H9 (cell line): ENCODE measurements at regions not wholly inside any gene's neighbourhood (a gene's known extent, or its start where the extent isn't known, plus 50 kb on each side); places are given as distances from the start of the nearest gene placed in this dataset.
A peak's percentile ranks its signal among the peaks of the same experiment; 100 is the strongest.

Experiments
- DNase-seq: peaks from one replicate; pipeline ENCODE4 v3.0.0-alpha.2; 2017
- H2AFZ ChIP-seq: one replicate; pipeline ENCODE4 v1.6.1; 2013; ENCODE audit warnings: mild to moderate bottlenecking, low read length, control low read depth, moderate library complexity
- H2AK5ac ChIP-seq: 2 replicates; pipeline ENCODE4 v1.6.1; 2013; ENCODE audit warnings: low read length, control low read depth, mixed read lengths; ENCODE audit not compliant: insufficient read length
- H2BK120ac ChIP-seq: one replicate; pipeline ENCODE4 v1.6.1; 2013; ENCODE audit warnings: low read depth, mild to moderate bottlenecking, low read length, control low read depth, inconsistent platforms; ENCODE audit not compliant: poor library complexity, severe bottlenecking
- H2BK12ac ChIP-seq: 2 replicates; pipeline ENCODE4 v1.6.1; 2013; ENCODE audit warnings: low read length, control low read depth, mixed read lengths, low read depth; ENCODE audit not compliant: insufficient read length
- H2BK15ac ChIP-seq: 2 replicates; pipeline ENCODE4 v1.6.1; 2013; ENCODE audit warnings: low read depth, low read length, control low read depth
- H2BK20ac ChIP-seq: one replicate; pipeline ENCODE4 v1.6.1; 2013; ENCODE audit warnings: low read depth, mild to moderate bottlenecking, low read length, control low read depth, inconsistent platforms; ENCODE audit not compliant: poor library complexity, severe bottlenecking
- H2BK5ac ChIP-seq: 2 replicates; pipeline ENCODE4 v1.6.1; 2013; ENCODE audit warnings: low read length, control low read depth, mixed read lengths; ENCODE audit not compliant: insufficient read length
- H3K14ac ChIP-seq: 2 replicates; pipeline ENCODE4 v1.6.1; 2013; ENCODE audit warnings: low read length, control low read depth; ENCODE audit not compliant: insufficient read depth
- H3K18ac ChIP-seq: 2 replicates; pipeline ENCODE4 v1.6.1; 2013; ENCODE audit warnings: low read depth, mild to moderate bottlenecking, mixed read lengths, low read length, control low read depth; ENCODE audit not compliant: insufficient read length
- H3K23ac ChIP-seq: 2 replicates; pipeline ENCODE4 v1.6.1; 2013; ENCODE audit warnings: low read length, control low read depth, mixed read lengths, low read depth; ENCODE audit not compliant: insufficient read length
- H3K23me2 ChIP-seq: 2 replicates; pipeline ENCODE4 v1.6.1; 2013; ENCODE audit warnings: low read depth, mild to moderate bottlenecking, mixed read lengths, low read length, control low read depth; ENCODE audit not compliant: insufficient read length, poor library complexity, severe bottlenecking
- H3K27ac ChIP-seq: 2 replicates; pipeline ENCODE4 v1.5.1; 2013; ENCODE audit warnings: low read length, control low read depth, mixed read lengths, low read depth; ENCODE audit not compliant: insufficient read length
- H3K27me3 ChIP-seq: 2 replicates; pipeline ENCODE4 v1.6.1; 2013; ENCODE audit warnings: low read length, control low read depth, inconsistent platforms; ENCODE audit not compliant: insufficient read depth
- H3K4ac ChIP-seq: 2 replicates; pipeline ENCODE4 v1.6.1; 2013; ENCODE audit warnings: low read depth, mild to moderate bottlenecking, control low read depth, inconsistent platforms, low read length, moderate library complexity
- H3K4me1 ChIP-seq: 2 replicates; pipeline ENCODE4 v1.6.1; 2013; ENCODE audit warnings: low read length, control low read depth, inconsistent platforms; ENCODE audit not compliant: insufficient read depth
- H3K4me2 ChIP-seq: 2 replicates; pipeline ENCODE4 v1.6.1; 2013; ENCODE audit warnings: low read length, control low read depth, mixed read lengths; ENCODE audit not compliant: insufficient read length, insufficient read depth
- H3K56ac ChIP-seq: 2 replicates; pipeline ENCODE4 v1.6.1; 2013; ENCODE audit warnings: low read depth, mild to moderate bottlenecking, mixed read lengths, low read length, control low read depth; ENCODE audit not compliant: insufficient read length
- H3K79me1 ChIP-seq: 2 replicates; pipeline ENCODE4 v1.6.1; 2013; ENCODE audit warnings: low read depth, mild to moderate bottlenecking, moderate library complexity, low read length, control low read depth, inconsistent platforms; ENCODE audit not compliant: insufficient read depth, poor library complexity, severe bottlenecking
- H3K79me2 ChIP-seq: 2 replicates; pipeline ENCODE4 v1.6.1; 2013; ENCODE audit warnings: low read length, control low read depth, inconsistent platforms; ENCODE audit not compliant: insufficient read depth
- H3K9ac ChIP-seq: 2 replicates; pipeline ENCODE4 v1.6.1; 2013; ENCODE audit warnings: low read length, control low read depth, mixed read lengths; ENCODE audit not compliant: insufficient read length; ENCODE audit errors: extremely low read depth
- H3K9me3 ChIP-seq: one replicate; pipeline ENCODE4 v1.6.1; 2013; ENCODE audit warnings: low read depth, low read length, inconsistent platforms; ENCODE audit not compliant: control insufficient read depth
- H3T11ph ChIP-seq: one replicate; pipeline ENCODE4 v1.6.1; 2013; ENCODE audit warnings: mild to moderate bottlenecking, low read length, control low read depth, inconsistent platforms
- H4K20me1 ChIP-seq: one replicate; pipeline ENCODE4 v1.6.1; 2013; ENCODE audit not compliant: control insufficient read depth, insufficient read length, insufficient read depth
- H4K5ac ChIP-seq: 2 replicates; pipeline ENCODE4 v1.6.1; 2013; ENCODE audit warnings: low read depth, mild to moderate bottlenecking, mixed read lengths, low read length, control low read depth; ENCODE audit not compliant: insufficient read length
- H4K8ac ChIP-seq: replicated peaks from 2 replicates; pipeline ENCODE4 v1.6.1; 2013; ENCODE audit warnings: low read length, control low read depth, mixed read lengths, low read depth; ENCODE audit not compliant: insufficient read length
- H4K91ac ChIP-seq: 2 replicates; pipeline ENCODE4 v1.6.1; 2013; ENCODE audit warnings: low read depth, mild to moderate bottlenecking, moderate library complexity, mixed read lengths, low read length, control low read depth; ENCODE audit not compliant: insufficient read length
- H3K27ac Mint-ChIP-seq, 3 experiments: 2 replicates in 2 of 3; 3 replicates in 1 of 3; pipeline ENCODE4 v1.8.0; 2020 to 2021; ENCODE audit warnings: mixed read lengths in 3 of 3, mild to moderate bottlenecking in 1 of 3, moderate library complexity in 1 of 3
- H3K27me3 Mint-ChIP-seq: 2 replicates; pipeline ENCODE4 v1.8.0; 2021; ENCODE audit warnings: low read depth, mild to moderate bottlenecking, moderate library complexity, mixed read lengths
- H3K36me3 Mint-ChIP-seq, 3 experiments: 2 replicates in 2 of 3; 3 replicates in 1 of 3; pipeline ENCODE4 v1.8.0; 2020 to 2021; ENCODE audit warnings: low read depth in 3 of 3, mixed read lengths in 3 of 3; ENCODE audit not compliant: insufficient read depth in 1 of 3
- H3K4me1 Mint-ChIP-seq, 2 experiments: 2 replicates each; pipeline ENCODE4 v1.8.0; 2020; ENCODE audit warnings: mixed read lengths in 2 of 2
- H3K4me3 Mint-ChIP-seq, 2 experiments: 2 replicates in 1 of 2; 3 replicates in 1 of 2; pipeline ENCODE4 v1.8.0; 2020 to 2021; ENCODE audit warnings: mild to moderate bottlenecking in 2 of 2, mixed read lengths in 2 of 2, moderate library complexity in 1 of 2
- H3K9me3 Mint-ChIP-seq, 2 experiments: 2 replicates in 1 of 2; 3 replicates in 1 of 2; pipeline ENCODE4 v1.8.0; 2020; ENCODE audit warnings: mild to moderate bottlenecking in 2 of 2, mixed read lengths in 2 of 2, moderate library complexity in 1 of 2
- WGBS: extraction: QIAGEN DNeasy Blood & Tissue Kit; methylation state at CpG from one replicate; pipeline ENCODE4 v1.1.7; 2013; ENCODE audit warnings: missing lambda C conversion rate, low lambda C conversion rate, mixed read lengths; ENCODE audit not compliant: insufficient read length; ENCODE audit errors: extremely low coverage; 5-methylcytosine and 5-hydroxymethylcytosine counted together
- TF ChIP-seq, protein P1 (sequence below): fragments of 200-600 bp; sonication (generic); conservative IDR thresholded peaks from 3 replicates; pipeline ENCODE4 v1.8.0; 2021; ENCODE audit warnings: antibody characterized with exemption, mild to moderate bottlenecking

DNA sequence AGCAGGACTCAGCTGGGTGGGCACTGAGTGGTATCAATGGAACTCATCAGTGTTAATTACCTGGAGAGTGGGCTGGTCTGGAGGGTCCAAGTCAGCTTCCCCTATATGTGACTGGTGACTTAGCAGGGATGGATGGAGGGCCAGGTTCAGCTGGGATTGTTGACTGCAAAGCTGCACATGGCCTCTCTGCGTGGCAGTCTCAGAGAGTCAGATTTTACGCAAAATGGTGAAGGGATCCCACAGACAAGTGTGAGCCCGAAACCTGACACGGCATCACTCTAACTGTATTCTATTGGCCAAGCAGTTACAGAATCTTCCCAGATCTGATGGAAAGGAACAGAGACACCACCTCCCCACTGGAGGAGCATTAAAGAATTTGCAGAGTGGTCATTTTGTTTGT is 716.0 kb upstream of the TBX3 start:
- no peak overlapping the region for H4K91ac ChIP-seq
- WGBS = no CpG with 5 or more reads among the region's 4 CpGs
- H3K9me3 ChIP-seq = no peaks in the 10 kb centered on the region
- no peaks in the 10 kb centered on the region; the same call in 1 of the 2 replicates for H3K27me3 ChIP-seq
- no peak overlapping the region for H4K8ac ChIP-seq
- H3K18ac ChIP-seq = no peak overlapping the region
- no peak overlapping the region for H3K56ac ChIP-seq
- no peak overlapping the region for H3K14ac ChIP-seq
- H3K36me3 Mint-ChIP-seq = peaks cover 2 to 9% (median 2%) of the 10 kb centered on the region in 3 experiments; a peak in 4 of 7 replicates
- H3K79me2 ChIP-seq = no peaks in the 10 kb centered on the region
- H3T11ph ChIP-seq = no peak overlapping the region
- H3K4me3 Mint-ChIP-seq = no peak overlapping the region
- peaks cover 12 to 15% of the 10 kb centered on the region in 2 experiments for H3K9me3 Mint-ChIP-seq
- no peak overlapping the region for H3K9ac ChIP-seq
- no peak overlapping the region for H2AFZ ChIP-seq
- H3K27me3 Mint-ChIP-seq = peaks cover 11% of the 10 kb centered on the region
- H3K4ac ChIP-seq = no peak overlapping the region
- no peak overlapping the region for H3K27ac ChIP-seq
- H2BK5ac ChIP-seq = no peak overlapping the region
- H2BK15ac ChIP-seq = no peak overlapping the region
- TF ChIP-seq, protein P1, sequence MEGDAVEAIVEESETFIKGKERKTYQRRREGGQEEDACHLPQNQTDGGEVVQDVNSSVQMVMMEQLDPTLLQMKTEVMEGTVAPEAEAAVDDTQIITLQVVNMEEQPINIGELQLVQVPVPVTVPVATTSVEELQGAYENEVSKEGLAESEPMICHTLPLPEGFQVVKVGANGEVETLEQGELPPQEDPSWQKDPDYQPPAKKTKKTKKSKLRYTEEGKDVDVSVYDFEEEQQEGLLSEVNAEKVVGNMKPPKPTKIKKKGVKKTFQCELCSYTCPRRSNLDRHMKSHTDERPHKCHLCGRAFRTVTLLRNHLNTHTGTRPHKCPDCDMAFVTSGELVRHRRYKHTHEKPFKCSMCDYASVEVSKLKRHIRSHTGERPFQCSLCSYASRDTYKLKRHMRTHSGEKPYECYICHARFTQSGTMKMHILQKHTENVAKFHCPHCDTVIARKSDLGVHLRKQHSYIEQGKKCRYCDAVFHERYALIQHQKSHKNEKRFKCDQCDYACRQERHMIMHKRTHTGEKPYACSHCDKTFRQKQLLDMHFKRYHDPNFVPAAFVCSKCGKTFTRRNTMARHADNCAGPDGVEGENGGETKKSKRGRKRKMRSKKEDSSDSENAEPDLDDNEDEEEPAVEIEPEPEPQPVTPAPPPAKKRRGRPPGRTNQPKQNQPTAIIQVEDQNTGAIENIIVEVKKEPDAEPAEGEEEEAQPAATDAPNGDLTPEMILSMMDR = no peak
- H3K4me2 ChIP-seq = no peak overlapping the region
- H3K27ac Mint-ChIP-seq = peak overlapping the region in 1 of 3 experiments; percentile 18; a peak in 1 of 7 replicates
- H3K23ac ChIP-seq = no peak overlapping the region
- H4K5ac ChIP-seq = no peak overlapping the region
- H3K4me1 ChIP-seq = no peaks in the 10 kb centered on the region; the same call in 1 of the 2 replicates
- no peak for DNase-seq
- H2BK120ac ChIP-seq = no peak overlapping the region
- H3K79me1 ChIP-seq = no peaks in the 10 kb centered on the region
- H2AK5ac ChIP-seq = no peak overlapping the region
- no peak overlapping the region for H2BK12ac ChIP-seq
- H2BK20ac ChIP-seq = no peak overlapping the region
- H3K23me2 ChIP-seq = no peaks in the 10 kb centered on the region
- peaks cover 12 to 13% of the 10 kb centered on the region in 2 experiments for H3K4me1 Mint-ChIP-seq
- H4K20me1 ChIP-seq = no peaks in the 10 kb centered on the region
